IMR-90 (cell line): ENCODE measurements at regions not wholly inside any gene's neighbourhood (a gene's known extent, or its start where the extent isn't known, plus 50 kb on each side); places are given as distances from the start of the nearest gene placed in this dataset.

Experiments
- CEBPB ChIP-seq: IDR thresholded peaks from 2 replicates; pipeline ENCODE4 v1.6.1; 2012; ENCODE audit warnings: low read depth, low read length, improper control_type of control experiment
- CHD1 ChIP-seq: IDR thresholded peaks from 2 replicates; pipeline ENCODE4 v1.6.1; 2012; ENCODE audit warnings: low read depth, low read length, improper control_type of control experiment
- CTCF ChIP-seq: conservative IDR thresholded peaks from 2 replicates; pipeline ENCODE4 v1.5.1; 2012; ENCODE audit warnings: mild to moderate bottlenecking, low read depth, low read length, improper control_type of control experiment
- ELK1 ChIP-seq: fragments of 150-350 bp; IDR thresholded peaks from 2 replicates; pipeline ENCODE4 v1.6.1; 2016; ENCODE audit warnings: low read depth, mild to moderate bottlenecking, low read length, moderate library complexity, borderline replicate concordance
- FOS ChIP-seq: fragments of 150-350 bp; IDR thresholded peaks from 2 replicates; pipeline ENCODE4 v1.6.1; 2016; ENCODE audit warnings: low read depth, low read length
- MAFK ChIP-seq: IDR thresholded peaks from 2 replicates; pipeline ENCODE4 v1.6.1; 2012; ENCODE audit warnings: low read depth, low read length, improper control_type of control experiment
- MAZ ChIP-seq: IDR thresholded peaks from 2 replicates; pipeline ENCODE4 v1.6.1; 2012; ENCODE audit warnings: low read depth, mild to moderate bottlenecking, low read length, improper control_type of control experiment, moderate library complexity, borderline replicate concordance
- MXI1 ChIP-seq: IDR thresholded peaks from 2 replicates; pipeline ENCODE4 v1.6.1; 2012; ENCODE audit warnings: low read depth, mild to moderate bottlenecking, low read length, moderate library complexity, borderline replicate concordance
- POLR2A ChIP-seq: IDR thresholded peaks from 2 replicates; pipeline ENCODE4 v1.6.1; 2012; ENCODE audit warnings: mild to moderate bottlenecking, low read depth, low read length
- RAD21 ChIP-seq: IDR thresholded peaks from 2 replicates; pipeline ENCODE4 v1.6.1; 2012; ENCODE audit warnings: low read length, improper control_type of control experiment
- RFX5 ChIP-seq: IDR thresholded peaks from 2 replicates; pipeline ENCODE4 v1.8.0; 2012; ENCODE audit warnings: low read depth, mild to moderate bottlenecking, low read length, moderate library complexity
- SMC3 ChIP-seq: fragments of 150-350 bp; IDR thresholded peaks from 2 replicates; pipeline ENCODE4 v1.6.1; 2016; ENCODE audit warnings: low read depth, mild to moderate bottlenecking, antibody characterized with exemption, low read length, moderate library complexity
- USF2 ChIP-seq: fragments of 150-350 bp; IDR thresholded peaks from 2 replicates; pipeline ENCODE4 v1.6.1; 2017; ENCODE audit warnings: mild to moderate bottlenecking, antibody characterized with exemption, low read length, low read depth

- TF ChIP-seq ELK1 (no peak), SMC3 (no peak), FOS (no peak), CTCF (no peak), USF2 (no peak), POLR2A (no peak), MXI1 (no peak), CEBPB (no peak), CHD1 (no peak), MAFK (no peak), MAZ (no peak), RAD21 (no peak), RFX5 (no peak)
These were observed 380.2 kb downstream of the LNPK start for GRCh38 chr2:175621821-175622220.
